Suprapubic skin (tissue), 4 donors: ENCODE measurements at regions not wholly inside any gene's neighbourhood (a gene's known extent, or its start where the extent isn't known, plus 50 kb on each side); places are given as distances from the start of the nearest gene placed in this dataset.

ENCODE experiments used
- DNase-seq, 2 donors: peaks; one replicate each; pipeline ENCODE4 v3.0.0-alpha.2; 2019; ENCODE audit warnings: low spot score in 2 of 2
- H3K27ac ChIP-seq: fragments of 200-600 bp; sonication (generic); one replicate; pipeline ENCODE4 v1.5.1; 2019
- H3K27me3 ChIP-seq: fragments of 200-600 bp; sonication (generic); one replicate; pipeline ENCODE4 v1.5.1; 2019
- H3K36me3 ChIP-seq: fragments of 200-600 bp; sonication (generic); one replicate; pipeline ENCODE4 v1.5.1; 2019
- H3K4me1 ChIP-seq: fragments of 200-600 bp; sonication (generic); one replicate; pipeline ENCODE4 v1.5.1; 2019
- H3K4me3 ChIP-seq: fragments of 200-600 bp; sonication (generic); one replicate; pipeline ENCODE4 v1.5.1; 2019; ENCODE audit warnings: mild to moderate bottlenecking
- H3K9me3 ChIP-seq: fragments of 200-600 bp; sonication (generic); one replicate; pipeline ENCODE4 v1.5.1; 2019
- CTCF ChIP-seq, 2 donors: fragments of 200-600 bp in 1 of 2; fragments of 450-650 bp in 1 of 2; sonication (generic) in 1 of 2; IDR thresholded peaks; one replicate each; pipeline ENCODE4 v1.5.1; 2016 to 2019; ENCODE audit warnings: antibody characterized with exemption in 2 of 2, mild to moderate bottlenecking in 1 of 2, moderate library complexity in 1 of 2
- EP300 ChIP-seq: sonication (generic); formaldehyde crosslinking; IDR thresholded peaks from one replicate; pipeline ENCODE4 v1.6.1; 2017; ENCODE audit warnings: antibody characterized with exemption
- POLR2A ChIP-seq, 2 donors: fragments of 450-650 bp; IDR thresholded peaks; one replicate each; pipeline ENCODE4 v1.6.1; 2017; ENCODE audit warnings: antibody characterized with exemption in 2 of 2, mild to moderate bottlenecking in 2 of 2, moderate library complexity in 2 of 2
- POLR2AphosphoS5 ChIP-seq, 3 donors: sonication (generic); formaldehyde crosslinking; IDR thresholded peaks; one replicate each; pipeline ENCODE4 v1.6.1; 2017; ENCODE audit warnings: antibody characterized with exemption in 3 of 3
- WGBS: methylation state at CpG from one replicate; pipeline ENCODE4 v1.1.5; 2018; 5-methylcytosine and 5-hydroxymethylcytosine counted together

GRCh38 chr3:99505646-99506269, 132.6 kb upstream of the COL8A1 start:
- Histone ChIP-seq H3K36me3 (no peaks in the 10 kb centered on the region), H3K4me3 (no peak overlapping the region), H3K4me1 (peaks cover 20% of the 10 kb centered on the region), H3K9me3 (no peaks in the 10 kb centered on the region), H3K27ac (no peak overlapping the region), H3K27me3 (no peaks in the 10 kb centered on the region)
- 37% methylated on average over 7 of the region's 7 CpGs for WGBS
- DNase-seq, result peak in 1 of 2 donors; percentile 73
- TF ChIP-seq POLR2A (IDR thresholded peaks at IDR 0.05) (no peak), POLR2AphosphoS5 (IDR thresholded peaks at IDR 0.05) (peak in 1 of 3 donors; percentile 28), EP300 (no peak)

DNA sequence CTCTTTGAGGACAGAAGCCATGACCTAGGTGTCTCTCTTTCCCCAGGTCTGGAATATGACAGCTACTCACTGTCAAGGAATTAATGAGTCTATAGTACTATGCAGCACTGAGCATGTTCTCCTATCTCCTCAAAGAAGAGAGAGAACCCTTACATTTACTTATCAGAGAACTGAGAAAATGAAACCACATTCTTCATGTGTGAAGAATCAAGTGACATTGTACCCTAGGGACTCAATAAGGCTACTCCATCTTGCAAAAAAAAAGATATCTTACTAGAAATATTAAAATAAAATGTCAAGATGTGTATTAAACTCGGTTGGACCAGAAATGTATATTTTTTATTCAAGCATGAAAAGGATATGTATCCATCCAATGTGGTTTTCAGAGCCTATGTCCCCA, 133.2 kb upstream of the COL8A1 start:
- Histone ChIP-seq H3K9me3 (no peaks in the 10 kb centered on the region), H3K36me3 (no peaks in the 10 kb centered on the region), H3K4me3 (no peak overlapping the region), H3K27ac (no peak overlapping the region), H3K27me3 (no peaks in the 10 kb centered on the region), H3K4me1 (peaks cover 24% of the 10 kb centered on the region)
- TF ChIP-seq EP300, result no peak
- TF ChIP-seq POLR2A (IDR thresholded peaks at IDR 0.05), result no peak
- TF ChIP-seq CTCF (IDR thresholded peaks at IDR 0.05), result no peak
- no peak for TF ChIP-seq POLR2AphosphoS5 (IDR thresholded peaks at IDR 0.05)
- WGBS, result 88% methylated on average over 1 of the region's 1 CpG
- DNase-seq, result no peak

GRCh38 chr3:99504258-99504657, 134.1 kb upstream of the COL8A1 start:
- Histone ChIP-seq H3K27me3 (no peaks in the 10 kb centered on the region), H3K27ac (no peak overlapping the region), H3K9me3 (no peaks in the 10 kb centered on the region), H3K36me3 (no peaks in the 10 kb centered on the region), H3K4me3 (no peak overlapping the region), H3K4me1 (peaks cover 30% of the 10 kb centered on the region)
- no peak for DNase-seq
- TF ChIP-seq CTCF (IDR thresholded peaks at IDR 0.05) (no peak), EP300 (no peak), POLR2AphosphoS5 (IDR thresholded peaks at IDR 0.05) (peak in 2 of 3 donors; percentile 48 to 64), POLR2A (IDR thresholded peaks at IDR 0.05) (no peak)
- WGBS, result 87% methylated on average over 2 of the region's 2 CpGs

- DNase-seq, result no peak
Measured at GRCh38 chr3:99503350-99503749, 135.0 kb upstream of the COL8A1 start.

GRCh38 chr3:99502871-99503270, 135.5 kb upstream of the COL8A1 start:
- no peaks in the 10 kb centered on the region for H3K9me3 ChIP-seq
- TF ChIP-seq EP300 (no peak), POLR2AphosphoS5 (IDR thresholded peaks at IDR 0.05) (no peak), POLR2A (IDR thresholded peaks at IDR 0.05) (no peak), CTCF (IDR thresholded peaks at IDR 0.05) (no peak)
- H3K27ac ChIP-seq, result no peak overlapping the region
- 70% methylated on average over 1 of the region's 1 CpG for WGBS
- H3K27me3 ChIP-seq, result no peaks in the 10 kb centered on the region
- no peak overlapping the region for H3K4me3 ChIP-seq
- no peak for DNase-seq
- no peaks in the 10 kb centered on the region for H3K36me3 ChIP-seq
- H3K4me1 ChIP-seq, result peaks cover 31% of the 10 kb centered on the region

More at GRCh38 chr3:99503350-99503749, 135.0 kb upstream of the COL8A1 start:
- Histone ChIP-seq H3K36me3 (no peaks in the 10 kb centered on the region), H3K4me3 (no peak overlapping the region), H3K4me1 (peaks cover 31% of the 10 kb centered on the region), H3K27ac (no peak overlapping the region), H3K27me3 (no peaks in the 10 kb centered on the region), H3K9me3 (no peaks in the 10 kb centered on the region)
- 75% methylated on average over 3 of the region's 3 CpGs for WGBS
- TF ChIP-seq POLR2AphosphoS5 (IDR thresholded peaks at IDR 0.05) (no peak), EP300 (no peak), POLR2A (IDR thresholded peaks at IDR 0.05) (no peak), CTCF (IDR thresholded peaks at IDR 0.05) (no peak)
